Neural crest cell (in vitro differentiated cells): ENCODE measurements at regions not wholly inside any gene's neighbourhood (a gene's known extent, or its start where the extent isn't known, plus 50 kb on each side); places are given as distances from the start of the nearest gene placed in this dataset.
"Not testable (repeated sequence)": the region's sequence is repeated elsewhere in the genome, so short reads cannot be mapped to it uniquely, and the experiment has no call there.

Experiments
- DNase-seq: peaks from one replicate; pipeline ENCODE4 v3.0.0; 2021; ENCODE audit warnings: low read depth, mixed read lengths, low spot score
- H3K27ac Mint-ChIP-seq: one replicate; pipeline ENCODE4 v1.8.0; 2021; ENCODE audit warnings: mild to moderate bottlenecking, mixed read lengths; ENCODE audit not compliant: unreplicated experiment
- H3K27me3 Mint-ChIP-seq: 2 replicates; pipeline ENCODE4 v1.8.0; 2021; ENCODE audit warnings: low read depth, mild to moderate bottlenecking, mixed read lengths
- H3K36me3 Mint-ChIP-seq: 2 replicates; pipeline ENCODE4 v1.8.0; 2021; ENCODE audit warnings: low read depth, mild to moderate bottlenecking, mixed read lengths
- H3K4me1 Mint-ChIP-seq: 2 replicates; pipeline ENCODE4 v1.8.0; 2021; ENCODE audit warnings: mixed read lengths
- H3K4me3 Mint-ChIP-seq: one replicate; pipeline ENCODE4 v1.8.0; 2021; ENCODE audit warnings: mild to moderate bottlenecking, mixed read lengths
- H3K9me3 Mint-ChIP-seq: 2 replicates; pipeline ENCODE4 v1.8.0; 2021; ENCODE audit warnings: mixed read lengths
- CTCF ChIP-seq: fragments of 200-600 bp; sonication (generic); conservative IDR thresholded peaks from 2 replicates; pipeline ENCODE4 v1.5.0; 2021; ENCODE audit warnings: antibody characterized with exemption, mild to moderate bottlenecking

GRCh38 chr12:83896416-83896815, 1016.2 kb downstream of the SLC6A15 start:
- H3K4me1 Mint-ChIP-seq = no peaks in the 10 kb centered on the region

DNA sequence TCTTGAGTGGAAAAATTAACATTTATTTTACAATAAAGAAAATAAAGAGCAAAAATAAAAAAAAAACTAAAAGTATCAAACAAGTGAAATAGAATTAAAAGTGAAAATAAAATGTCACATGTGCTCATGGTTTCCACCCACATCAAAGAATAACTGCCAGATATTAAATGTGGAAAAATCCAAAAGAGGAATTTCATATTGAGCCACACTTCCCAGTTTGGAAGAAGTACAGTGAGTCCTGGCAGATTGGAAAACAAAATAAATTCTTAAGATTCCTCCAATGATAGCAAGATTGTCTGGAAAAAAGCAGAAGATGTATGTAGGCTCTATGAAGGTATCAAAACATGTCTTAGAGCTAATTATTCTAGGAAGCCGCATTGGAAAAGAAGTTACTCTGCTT, 1019.5 kb downstream of the SLC6A15 start:
- H3K27me3 Mint-ChIP-seq = no peaks in the 10 kb centered on the region
- no peak overlapping the region for H3K4me3 Mint-ChIP-seq
- no peak overlapping the region for H3K27ac Mint-ChIP-seq
- H3K4me1 Mint-ChIP-seq = no peaks in the 10 kb centered on the region
- H3K9me3 Mint-ChIP-seq = peaks cover 4% of the 10 kb centered on the region
- no peak for TF ChIP-seq CTCF
- H3K36me3 Mint-ChIP-seq = no peaks in the 10 kb centered on the region
- DNase-seq = no peak

More at GRCh38 chr12:83896416-83896815, 1016.2 kb downstream of the SLC6A15 start:
- Mint-ChIP-seq H3K9me3 (peaks cover 2% of the 10 kb centered on the region), H3K36me3 (peaks cover 2% of the 10 kb centered on the region), H3K27me3 (no peaks in the 10 kb centered on the region), H3K27ac (no peak overlapping the region), H3K4me3 (no peak overlapping the region)
- DNase-seq = no peak
- no peak for TF ChIP-seq CTCF

DNA sequence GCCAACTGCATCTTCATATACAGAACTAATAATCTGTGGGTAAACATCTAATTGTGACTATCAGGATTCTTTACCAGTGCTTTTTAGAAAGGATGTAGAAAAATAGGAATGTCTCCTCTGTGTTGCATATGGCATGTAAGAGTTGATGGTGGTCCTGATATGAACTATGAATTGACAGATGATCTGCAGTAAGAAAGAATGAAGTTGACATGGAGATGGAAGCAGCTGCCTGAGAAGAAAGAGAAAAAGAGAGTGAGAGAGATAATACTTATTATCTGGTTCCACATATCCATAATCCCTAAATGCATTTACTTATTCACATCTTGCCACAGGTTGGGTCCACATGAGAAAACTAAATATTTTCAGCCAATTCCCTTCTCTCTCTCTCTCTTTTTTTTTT, 1022.9 kb downstream of the SLC6A15 start:
- Mint-ChIP-seq H3K4me3 (no peak overlapping the region), H3K9me3 (peaks cover 4% of the 10 kb centered on the region), H3K27ac (no peak overlapping the region), H3K27me3 (no peaks in the 10 kb centered on the region), H3K36me3 (no peaks in the 10 kb centered on the region), H3K4me1 (no peaks in the 10 kb centered on the region)
- no peak for TF ChIP-seq CTCF
- DNase-seq = no peak

DNA sequence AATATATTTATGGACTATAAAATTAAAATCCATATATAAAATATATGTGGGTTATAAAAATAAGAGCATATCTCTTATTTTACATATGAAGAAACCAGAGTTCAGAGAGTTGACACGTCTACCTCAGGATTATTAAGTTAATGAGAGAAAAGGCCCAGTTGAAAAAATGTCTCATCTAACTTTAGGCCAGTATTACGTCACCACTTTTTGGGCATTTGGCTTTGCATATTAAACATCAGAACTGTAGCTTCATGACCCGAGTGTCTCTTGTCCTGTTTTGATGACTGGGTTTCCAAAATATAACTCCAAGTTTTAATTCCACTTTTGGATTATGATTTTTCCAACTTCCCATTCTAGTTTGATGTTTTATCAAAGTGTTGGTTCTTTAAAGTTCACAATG, 1026.1 kb downstream of the SLC6A15 start:
- DNase-seq = no peak
- no peaks in the 10 kb centered on the region for H3K36me3 Mint-ChIP-seq
- no peaks in the 10 kb centered on the region for H3K27me3 Mint-ChIP-seq
- TF ChIP-seq CTCF = no peak
- no peak overlapping the region for H3K27ac Mint-ChIP-seq
- H3K4me3 Mint-ChIP-seq = no peak overlapping the region
- H3K9me3 Mint-ChIP-seq = peaks cover 4% of the 10 kb centered on the region
- H3K4me1 Mint-ChIP-seq = no peaks in the 10 kb centered on the region

- H3K36me3 Mint-ChIP-seq, DNase-seq, H3K9me3 Mint-ChIP-seq, H3K4me3 Mint-ChIP-seq, H3K4me1 Mint-ChIP-seq, H3K27ac Mint-ChIP-seq, H3K27me3 Mint-ChIP-seq: not testable (repeated sequence)
These were observed 1041.5 kb downstream of the SLC6A15 start for GRCh38 chr12:83870921-83871599.

GRCh38 chr12:83866477-83866876, 1046.1 kb downstream of the SLC6A15 start:
- no peaks in the 10 kb centered on the region for H3K36me3 Mint-ChIP-seq
- peaks cover 4% of the 10 kb centered on the region for H3K9me3 Mint-ChIP-seq
- no peak for TF ChIP-seq CTCF
- H3K4me1 Mint-ChIP-seq = no peaks in the 10 kb centered on the region
- H3K27ac Mint-ChIP-seq = no peak overlapping the region
- DNase-seq = no peak
- H3K4me3 Mint-ChIP-seq = no peak overlapping the region
- no peaks in the 10 kb centered on the region for H3K27me3 Mint-ChIP-seq
